OCI-LY3 (cell line): ENCODE measurements at regions not wholly inside any gene's neighbourhood (a gene's known extent, or its start where the extent isn't known, plus 50 kb on each side); places are given as distances from the start of the nearest gene placed in this dataset.

Source experiments
- H2AFZ ChIP-seq: fragments of 200-600, 300-600 bp; shearing (Covaris generic); 2 replicates; pipeline ENCODE4 v1.6.0; 2014; ENCODE audit warnings: antibody characterized with exemption, low read depth, low read length
- H3K27ac ChIP-seq: fragments of 200-600, 300-600 bp; sonication (generic); 2 replicates; pipeline ENCODE4 v1.5.1; 2014; ENCODE audit warnings: mild to moderate bottlenecking, low read length, moderate library complexity, mixed read lengths
- H3K27me3 ChIP-seq: fragments of 200-600, 300-600 bp; sonication (generic); 2 replicates; pipeline ENCODE4 v1.6.1; 2014; ENCODE audit warnings: low read depth, low read length, mixed read lengths
- H3K36me3 ChIP-seq: fragments of 200-600, 300-600 bp; sonication (generic); replicated peaks from 2 replicates; pipeline ENCODE3; 2014; ENCODE audit warnings: low read depth, low read length, mixed read lengths
- H3K4me1 ChIP-seq: fragments of 300-600, 200-600 bp; sonication (generic); 2 replicates; pipeline ENCODE4 v1.6.1; 2014; ENCODE audit warnings: low read length, mixed read lengths
- H3K4me2 ChIP-seq: fragments of 200-600, 300-600 bp; sonication (generic); 2 replicates; pipeline ENCODE4 v1.6.1; 2014; ENCODE audit warnings: low read length, mixed read lengths
- H3K4me3 ChIP-seq: fragments of 300-600, 200-600 bp; sonication (generic); 2 replicates; pipeline ENCODE4 v1.5.1; 2014; ENCODE audit warnings: antibody characterized with exemption, mild to moderate bottlenecking, low read length, moderate library complexity
- H3K79me2 ChIP-seq: fragments of 300-600, 200-600 bp; shearing (Covaris generic); 2 replicates; pipeline ENCODE4 v1.6.1; 2014; ENCODE audit warnings: mild to moderate bottlenecking, low read length, mixed read lengths
- H3K9ac ChIP-seq: fragments of 300-600, 200-600 bp; shearing (Covaris generic); 2 replicates; pipeline ENCODE4 v1.6.0; 2014; ENCODE audit warnings: mild to moderate bottlenecking, low read length, moderate library complexity
- H3K9me3 ChIP-seq: fragments of 200-600, 300-600 bp; shearing (Covaris generic); 2 replicates; pipeline ENCODE4 v1.6.1; 2014; ENCODE audit warnings: low read length, mixed read lengths; ENCODE audit not compliant: insufficient read depth
- H4K20me1 ChIP-seq: fragments of 200-600, 300-600 bp; sonication (generic); 2 replicates; pipeline ENCODE4 v1.6.1; 2016; ENCODE audit warnings: low read length, mixed read lengths; ENCODE audit not compliant: insufficient read depth
- EZH2phosphoT487 ChIP-seq: fragments of 200-600 bp; shearing (Covaris generic); IDR thresholded peaks from 2 replicates; pipeline ENCODE4 v1.6.1; 2018; ENCODE audit warnings: antibody characterized with exemption, mixed run types, low read depth
- TF ChIP-seq, protein P1 (sequence below): fragments of 200-600, 300-600 bp; sonication (generic); IDR thresholded peaks from 2 replicates; pipeline ENCODE4 v1.5.1; 2014; ENCODE audit warnings: antibody characterized with exemption, low read length, low read depth

DNA sequence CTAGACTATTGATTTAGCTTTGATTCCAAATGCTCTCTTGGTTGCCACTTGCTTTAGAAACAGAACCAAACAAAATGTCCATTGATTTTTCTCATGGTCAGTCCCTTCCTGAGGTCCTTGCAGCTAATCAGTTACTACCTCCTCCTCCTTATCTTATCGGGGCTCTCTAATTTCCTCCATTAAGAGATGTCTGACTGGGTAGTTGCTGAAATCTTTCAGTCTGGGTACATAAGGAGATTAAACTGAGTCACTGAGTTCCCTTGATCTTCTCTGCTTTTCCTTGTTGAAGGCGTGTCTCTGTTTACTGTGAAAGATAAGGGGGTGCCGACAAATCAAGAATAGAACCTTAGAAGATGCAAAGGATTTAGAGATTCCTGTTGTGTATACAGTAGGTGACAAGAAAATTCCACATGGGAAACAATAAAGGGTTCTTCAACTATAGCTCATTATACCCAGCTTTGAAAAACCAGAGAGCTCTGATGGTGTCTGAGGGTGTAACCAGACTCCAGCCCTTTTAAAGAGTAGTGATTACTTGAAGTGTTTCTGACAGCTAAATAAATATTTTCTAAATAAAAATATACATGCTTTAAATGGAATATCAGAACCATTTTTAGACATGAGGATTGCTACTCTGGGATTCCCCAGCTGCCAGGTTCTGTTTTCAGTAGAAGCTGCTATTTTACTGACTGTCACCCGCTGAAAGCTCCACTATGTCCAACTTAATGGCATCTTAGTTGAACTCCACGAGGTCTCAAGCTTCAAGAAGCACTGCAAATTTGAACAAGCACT is 791.3 kb upstream of the SOX9 start:
- H3K36me3 ChIP-seq: no peaks in the 10 kb centered on the region
- H3K27me3 ChIP-seq: no peaks in the 10 kb centered on the region
- H2AFZ ChIP-seq: no peak overlapping the region
- H3K9me3 ChIP-seq: no peaks in the 10 kb centered on the region
- TF ChIP-seq, protein P1, sequence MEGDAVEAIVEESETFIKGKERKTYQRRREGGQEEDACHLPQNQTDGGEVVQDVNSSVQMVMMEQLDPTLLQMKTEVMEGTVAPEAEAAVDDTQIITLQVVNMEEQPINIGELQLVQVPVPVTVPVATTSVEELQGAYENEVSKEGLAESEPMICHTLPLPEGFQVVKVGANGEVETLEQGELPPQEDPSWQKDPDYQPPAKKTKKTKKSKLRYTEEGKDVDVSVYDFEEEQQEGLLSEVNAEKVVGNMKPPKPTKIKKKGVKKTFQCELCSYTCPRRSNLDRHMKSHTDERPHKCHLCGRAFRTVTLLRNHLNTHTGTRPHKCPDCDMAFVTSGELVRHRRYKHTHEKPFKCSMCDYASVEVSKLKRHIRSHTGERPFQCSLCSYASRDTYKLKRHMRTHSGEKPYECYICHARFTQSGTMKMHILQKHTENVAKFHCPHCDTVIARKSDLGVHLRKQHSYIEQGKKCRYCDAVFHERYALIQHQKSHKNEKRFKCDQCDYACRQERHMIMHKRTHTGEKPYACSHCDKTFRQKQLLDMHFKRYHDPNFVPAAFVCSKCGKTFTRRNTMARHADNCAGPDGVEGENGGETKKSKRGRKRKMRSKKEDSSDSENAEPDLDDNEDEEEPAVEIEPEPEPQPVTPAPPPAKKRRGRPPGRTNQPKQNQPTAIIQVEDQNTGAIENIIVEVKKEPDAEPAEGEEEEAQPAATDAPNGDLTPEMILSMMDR: no peak
- TF ChIP-seq EZH2phosphoT487: no peak
- H4K20me1 ChIP-seq: no peaks in the 10 kb centered on the region
- H3K4me2 ChIP-seq: no peak overlapping the region
- no peaks in the 10 kb centered on the region for H3K79me2 ChIP-seq
- no peak overlapping the region for H3K9ac ChIP-seq
- no peak overlapping the region for H3K27ac ChIP-seq
- no peak overlapping the region for H3K4me3 ChIP-seq
- H3K4me1 ChIP-seq: no peaks in the 10 kb centered on the region

DNA sequence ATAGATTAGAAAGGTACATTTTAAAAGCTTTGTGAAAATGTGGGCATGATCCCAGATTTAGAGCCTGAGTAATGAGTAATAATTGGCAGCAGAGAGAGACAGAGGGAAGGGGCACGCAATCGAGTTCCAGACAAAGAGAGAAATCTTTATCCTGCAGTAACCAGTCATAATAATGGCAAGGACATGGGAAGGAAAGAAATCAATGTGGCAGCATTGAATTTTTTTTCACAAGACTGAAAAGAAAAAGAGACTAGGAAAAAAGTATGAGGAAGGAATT is 790.8 kb upstream of the SOX9 start:
- no peaks in the 10 kb centered on the region for H3K4me1 ChIP-seq
- H4K20me1 ChIP-seq: no peaks in the 10 kb centered on the region
- H3K4me2 ChIP-seq: no peak overlapping the region
- H3K79me2 ChIP-seq: no peaks in the 10 kb centered on the region
- no peak overlapping the region for H3K9ac ChIP-seq
- no peak overlapping the region for H2AFZ ChIP-seq
- H3K36me3 ChIP-seq: no peaks in the 10 kb centered on the region
- TF ChIP-seq, protein P1: no peak
- no peaks in the 10 kb centered on the region for H3K27me3 ChIP-seq
- no peak overlapping the region for H3K4me3 ChIP-seq
- H3K9me3 ChIP-seq: no peaks in the 10 kb centered on the region
- no peak overlapping the region for H3K27ac ChIP-seq

DNA sequence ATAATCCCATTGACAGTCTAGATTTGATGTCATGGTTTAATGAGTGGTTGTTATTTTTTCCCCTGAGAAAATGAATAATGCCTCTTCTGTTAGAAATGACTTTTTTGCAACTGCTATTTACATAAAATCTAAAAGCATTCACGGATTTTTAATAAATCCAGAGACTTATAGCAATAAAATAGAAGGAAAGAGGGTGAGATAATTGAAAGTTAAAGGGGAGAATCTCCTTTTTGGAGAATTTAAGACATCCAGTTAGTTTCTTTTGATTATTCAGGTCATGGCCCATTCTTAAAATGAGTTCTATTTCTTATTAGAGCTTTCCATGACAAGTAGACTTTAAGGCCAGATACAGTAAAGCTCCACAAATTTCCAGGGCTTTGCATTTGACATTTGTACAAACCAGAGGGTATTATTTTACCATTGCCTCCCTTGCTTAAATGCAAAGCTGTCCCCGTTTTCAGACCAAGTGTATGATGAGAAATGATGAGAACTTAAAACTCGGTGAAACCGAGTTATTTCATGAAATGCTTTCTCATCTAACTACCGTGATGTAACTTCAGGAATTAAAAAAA is 789.0 kb upstream of the SOX9 start:
- H3K4me2 ChIP-seq: no peak overlapping the region
- H3K4me3 ChIP-seq: no peak overlapping the region
- no peaks in the 10 kb centered on the region for H4K20me1 ChIP-seq
- no peaks in the 10 kb centered on the region for H3K9me3 ChIP-seq
- H3K27me3 ChIP-seq: no peaks in the 10 kb centered on the region
- H3K79me2 ChIP-seq: no peaks in the 10 kb centered on the region
- no peaks in the 10 kb centered on the region for H3K4me1 ChIP-seq
- TF ChIP-seq, protein P1: no peak
- no peak for TF ChIP-seq EZH2phosphoT487
- H2AFZ ChIP-seq: no peak overlapping the region
- H3K27ac ChIP-seq: no peak overlapping the region
- no peak overlapping the region for H3K9ac ChIP-seq
- H3K36me3 ChIP-seq: no peaks in the 10 kb centered on the region

DNA sequence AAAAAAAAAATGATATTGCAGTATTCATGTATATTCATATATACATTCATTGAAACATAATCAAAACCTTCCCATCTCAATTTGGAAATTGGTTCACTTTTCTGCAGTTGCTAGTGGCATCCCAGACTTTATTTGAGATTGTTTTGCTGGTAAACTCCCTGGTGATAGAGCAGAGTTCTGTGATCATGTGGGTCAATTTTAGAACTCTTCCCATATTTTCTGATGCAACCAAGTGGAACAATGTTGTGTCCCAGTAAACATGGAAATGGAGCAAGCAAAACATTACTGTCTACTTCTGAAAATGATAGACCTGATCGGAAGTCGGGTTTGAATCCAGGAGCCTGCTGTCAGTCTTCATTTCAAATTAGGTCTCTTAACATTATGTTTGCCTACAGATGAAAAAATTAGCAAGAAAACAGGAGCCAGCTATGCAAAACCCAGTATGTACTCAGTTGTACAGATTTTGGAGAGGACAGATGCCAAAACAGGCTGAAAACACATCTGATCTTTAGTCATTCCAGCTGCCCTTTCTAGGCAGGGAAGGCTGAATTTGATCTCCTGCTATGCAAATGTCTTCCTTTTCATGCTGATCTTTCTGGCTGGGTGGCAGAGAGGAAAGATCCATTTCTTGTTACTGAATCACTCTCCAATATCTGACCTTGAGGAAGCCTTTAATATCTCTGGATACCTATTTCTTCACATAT is 786.6 kb upstream of the SOX9 start:
- no peaks in the 10 kb centered on the region for H3K36me3 ChIP-seq
- H3K4me2 ChIP-seq: no peak overlapping the region
- H3K79me2 ChIP-seq: no peaks in the 10 kb centered on the region
- no peak for TF ChIP-seq EZH2phosphoT487
- TF ChIP-seq, protein P1: no peak
- H3K27me3 ChIP-seq: no peaks in the 10 kb centered on the region
- H3K9ac ChIP-seq: no peak overlapping the region
- no peak overlapping the region for H3K4me3 ChIP-seq
- H2AFZ ChIP-seq: no peak overlapping the region
- H4K20me1 ChIP-seq: no peaks in the 10 kb centered on the region
- H3K9me3 ChIP-seq: no peaks in the 10 kb centered on the region
- no peak overlapping the region for H3K27ac ChIP-seq
- H3K4me1 ChIP-seq: no peaks in the 10 kb centered on the region
